Testis (tissue), 2 donors: ENCODE measurements at regions not wholly inside any gene's neighbourhood (a gene's known extent, or its start where the extent isn't known, plus 50 kb on each side); places are given as distances from the start of the nearest gene placed in this dataset.
A peak's percentile ranks its signal among the peaks of the same experiment; 100 is the strongest.

Experiments
- DNase-seq: peaks from one replicate; pipeline ENCODE4 v3.0.0-alpha.2; 2019
- H3K27ac ChIP-seq, 2 donors: fragments of 200-600 bp; sonication (generic); one replicate each; pipeline ENCODE4 v1.5.1; 2019
- H3K27me3 ChIP-seq: fragments of 200-600 bp; sonication (generic); one replicate; pipeline ENCODE4 v1.5.1; 2019
- H3K36me3 ChIP-seq: fragments of 200-600 bp; sonication (generic); one replicate; pipeline ENCODE4 v1.5.1; 2017; ENCODE audit warnings: low read depth; ENCODE audit errors: missing control alignments
- H3K4me1 ChIP-seq: fragments of 200-600 bp; sonication (generic); one replicate; pipeline ENCODE4 v1.5.1; 2019
- H3K4me3 ChIP-seq, 2 donors: fragments of 200-600 bp; sonication (generic); one replicate each; pipeline ENCODE4 v1.5.1; 2017 to 2019
- H3K9me3 ChIP-seq: fragments of 200-600 bp; sonication (generic); one replicate; pipeline ENCODE4 v1.5.1; 2017
- CTCF ChIP-seq, 3 experiments: fragments of 450-650 bp in 2 of 3; fragments of 200-600 bp in 1 of 3; sonication (generic) in 1 of 3; IDR thresholded peaks; one replicate each; pipeline ENCODE4 v1.5.1; 2016 to 2019; ENCODE audit warnings: antibody characterized with exemption in 3 of 3, mild to moderate bottlenecking in 2 of 3, moderate library complexity in 1 of 3
- POLR2A ChIP-seq: fragments of 450-650 bp; IDR thresholded peaks from one replicate; pipeline ENCODE4 v1.6.1; 2017; ENCODE audit warnings: antibody characterized with exemption, mild to moderate bottlenecking, moderate library complexity
- WGBS, 2 donors: methylation state at CpG; one replicate each; pipeline ENCODE4 v1.1.5; 2018; 5-methylcytosine and 5-hydroxymethylcytosine counted together
- intact Hi-C: fragments of 100-400 bp; cut with DNase I; formaldehyde crosslinking; loops from one replicate; pipeline ENCODE4 v1.15.1; 2023; ENCODE audit warnings: low total_unique reads

GRCh38 chr5:67267512-67268216 lies 71.1 kb upstream of the CD180 start:
- no peak overlapping the region for H3K4me3 ChIP-seq
- peak overlapping the region; percentile 81 to 84 for H3K27ac ChIP-seq
- H3K4me1 ChIP-seq, result peaks cover 27% of the 10 kb centered on the region
- H3K9me3 ChIP-seq, result no peaks in the 10 kb centered on the region
- no peaks in the 10 kb centered on the region for H3K36me3 ChIP-seq
- intact Hi-C loops, result loop anchor here (10.0 kb wide), 1 partner anchor 537 kb away; no protein-coding TSS in a partner anchor
- no peaks in the 10 kb centered on the region for H3K27me3 ChIP-seq
- TF ChIP-seq CTCF (IDR thresholded peaks at IDR 0.05) (no peak), POLR2A (no peak)
- no peak for DNase-seq
- WGBS, 2 donors, result 49 to 72% methylated on average over 6 to 7 of the region's 7 CpGs

- intact Hi-C loops, result loop anchor here (10.0 kb wide), 1 partner anchor 538 kb away; no protein-coding TSS in a partner anchor
- peak overlapping the region in 1 of 2 donors; percentile 81 for H3K27ac ChIP-seq
- TF ChIP-seq POLR2A (no peak), CTCF (IDR thresholded peaks at IDR 0.05) (no peak)
- no peak for DNase-seq
- no peaks in the 10 kb centered on the region for H3K9me3 ChIP-seq
- no peak overlapping the region for H3K4me3 ChIP-seq
- 91 to 93% methylated on average over 6 of the region's 6 CpGs for WGBS, 2 donors
- peaks cover 27% of the 10 kb centered on the region for H3K4me1 ChIP-seq
- H3K27me3 ChIP-seq, result no peaks in the 10 kb centered on the region
- H3K36me3 ChIP-seq, result no peaks in the 10 kb centered on the region
These were observed 70.2 kb upstream of the CD180 start for GRCh38 chr5:67266654-67267350.

- peaks cover 27% of the 10 kb centered on the region for H3K4me1 ChIP-seq
- TF ChIP-seq POLR2A, result no peak
- no peak for TF ChIP-seq CTCF (IDR thresholded peaks at IDR 0.05)
These were observed 69.4 kb upstream of the CD180 start for GRCh38 chr5:67265951-67266350.

GRCh38 chr5:67263656-67264408 lies 67.2 kb upstream of the CD180 start:
- intact Hi-C loops, result loop anchor here (10.0 kb wide), 1 partner anchor 541 kb away; no protein-coding TSS in a partner anchor
- DNase-seq, result no peak
- TF ChIP-seq CTCF (IDR thresholded peaks at IDR 0.05), result no peak
- TF ChIP-seq POLR2A, result no peak
- H3K36me3 ChIP-seq, result no peaks in the 10 kb centered on the region
- H3K27me3 ChIP-seq, result no peaks in the 10 kb centered on the region
- no peaks in the 10 kb centered on the region for H3K9me3 ChIP-seq
- no peak overlapping the region for H3K27ac ChIP-seq
- H3K4me1 ChIP-seq, result peaks cover 13% of the 10 kb centered on the region
- 93 to 95% methylated on average over 4 of the region's 4 CpGs for WGBS, 2 donors
- H3K4me3 ChIP-seq, result no peak overlapping the region

More at GRCh38 chr5:67265951-67266350, 69.4 kb upstream of the CD180 start:
- H3K9me3 ChIP-seq, result no peaks in the 10 kb centered on the region
- no peak overlapping the region for H3K27ac ChIP-seq
- WGBS, 2 donors, result 53 to 95% methylated on average over 1 of the region's 1 CpG
- no peak for DNase-seq
- no peaks in the 10 kb centered on the region for H3K36me3 ChIP-seq
- intact Hi-C loops, result loop anchor here (10.0 kb wide), 1 partner anchor 539 kb away; no protein-coding TSS in a partner anchor
- H3K4me3 ChIP-seq, result no peak overlapping the region
- H3K27me3 ChIP-seq, result no peaks in the 10 kb centered on the region
